ENCODE measurements at regions not wholly inside any gene's neighbourhood (a gene's known extent, or its start where the extent isn't known, plus 50 kb on each side); places are given as distances from the start of the nearest gene placed in this dataset.
"Not testable (repeated sequence)": the region's sequence is repeated elsewhere in the genome, so short reads cannot be mapped to it uniquely, and the experiment has no call there.

DNA sequence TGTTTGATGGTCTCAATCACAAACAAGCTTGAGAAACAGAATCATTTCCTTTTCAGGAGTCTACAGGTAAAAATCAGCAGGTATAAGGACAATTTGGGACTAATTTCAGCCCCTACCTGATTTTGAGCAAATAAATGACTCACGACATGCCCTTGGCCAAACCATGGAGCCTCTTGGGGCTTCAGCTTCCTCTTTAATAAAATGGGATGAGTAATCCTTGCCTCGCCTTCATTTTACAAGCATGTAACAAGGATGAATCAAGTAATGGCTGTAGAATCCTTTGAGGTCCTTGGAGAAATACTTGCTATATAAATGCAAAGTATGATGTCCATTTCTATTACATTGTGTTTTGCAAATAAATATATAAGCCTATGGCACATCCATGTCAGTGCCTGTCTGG lies 212.8 kb upstream of the PODXL start:
- WGBS, result 62% methylated on average over 2 of the region's 2 CpGs

DNA sequence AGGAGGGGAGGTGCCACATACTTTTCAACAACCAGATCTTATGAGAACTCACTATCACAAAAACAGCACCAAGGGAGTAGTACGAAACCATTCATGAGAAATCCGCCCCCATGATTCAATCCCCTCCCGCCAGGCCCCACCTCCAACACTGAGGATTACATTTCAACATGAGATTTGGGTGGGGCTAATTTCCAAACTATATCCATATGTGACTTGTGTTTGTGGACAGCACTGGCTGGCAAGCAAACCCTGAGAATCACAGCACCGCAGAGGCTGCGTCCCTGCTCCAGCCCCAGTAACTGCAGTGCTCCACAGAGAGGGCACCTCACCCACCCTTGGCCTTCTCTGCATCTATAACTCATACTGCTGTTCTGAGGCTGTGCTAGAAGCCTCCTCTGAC lies 211.2 kb upstream of the PODXL start:
- H3K4me3 ChIP-seq (ENCODE audit: low read depth, low read length), result no peak overlapping the region
- H3K4me1 ChIP-seq (ENCODE audit: insufficient read depth), result no peaks in the 10 kb centered on the region
- no peak for DNase-seq (ENCODE audit: extremely low spot score)
- no peak overlapping the region for H3K27ac ChIP-seq (ENCODE audit: low read depth)
- 89% methylated on average over 5 of the region's 5 CpGs for WGBS
- H3K36me3 ChIP-seq (ENCODE audit: insufficient read depth), result no peaks in the 10 kb centered on the region

More for the DNA sequence above, 212.8 kb upstream of the PODXL start:
- Histone ChIP-seq H3K36me3 (ENCODE audit: insufficient read depth) (no peaks in the 10 kb centered on the region), H3K27ac (ENCODE audit: low read depth) (no peak overlapping the region), H3K4me1 (ENCODE audit: insufficient read depth) (no peaks in the 10 kb centered on the region), H3K4me3 (ENCODE audit: low read depth, low read length) (no peak overlapping the region)
- no peak for DNase-seq (ENCODE audit: extremely low spot score)

DNA sequence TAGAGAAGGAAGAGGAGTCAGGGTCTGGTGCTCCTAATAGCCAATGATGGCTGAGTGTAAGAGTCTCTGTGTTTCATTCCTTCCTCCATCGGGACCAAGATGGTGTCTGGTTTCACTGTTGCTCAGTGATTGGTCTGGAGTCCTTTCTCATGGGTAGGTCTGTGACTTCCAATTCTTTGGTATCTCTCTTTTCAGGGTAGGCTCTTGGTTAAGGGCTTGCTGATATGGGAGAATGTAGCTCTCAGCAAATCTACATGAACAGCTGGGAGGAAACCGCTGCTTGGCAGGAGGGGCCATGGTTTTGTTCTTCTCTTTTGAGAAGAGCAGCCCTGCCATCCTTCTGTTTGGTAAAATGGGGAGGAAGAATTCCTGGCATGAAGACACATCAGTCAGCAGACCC lies 209.1 kb upstream of the PODXL start:
- Histone ChIP-seq H3K4me3 (ENCODE audit: low read depth, low read length) (no peak overlapping the region), H3K27ac (ENCODE audit: low read depth) (no peak overlapping the region), H3K36me3 (ENCODE audit: insufficient read depth) (no peaks in the 10 kb centered on the region), H3K4me1 (ENCODE audit: insufficient read depth) (no peaks in the 10 kb centered on the region)
- 55% methylated on average over 2 of the region's 2 CpGs for WGBS
- no peak for DNase-seq (ENCODE audit: extremely low spot score)

DNA sequence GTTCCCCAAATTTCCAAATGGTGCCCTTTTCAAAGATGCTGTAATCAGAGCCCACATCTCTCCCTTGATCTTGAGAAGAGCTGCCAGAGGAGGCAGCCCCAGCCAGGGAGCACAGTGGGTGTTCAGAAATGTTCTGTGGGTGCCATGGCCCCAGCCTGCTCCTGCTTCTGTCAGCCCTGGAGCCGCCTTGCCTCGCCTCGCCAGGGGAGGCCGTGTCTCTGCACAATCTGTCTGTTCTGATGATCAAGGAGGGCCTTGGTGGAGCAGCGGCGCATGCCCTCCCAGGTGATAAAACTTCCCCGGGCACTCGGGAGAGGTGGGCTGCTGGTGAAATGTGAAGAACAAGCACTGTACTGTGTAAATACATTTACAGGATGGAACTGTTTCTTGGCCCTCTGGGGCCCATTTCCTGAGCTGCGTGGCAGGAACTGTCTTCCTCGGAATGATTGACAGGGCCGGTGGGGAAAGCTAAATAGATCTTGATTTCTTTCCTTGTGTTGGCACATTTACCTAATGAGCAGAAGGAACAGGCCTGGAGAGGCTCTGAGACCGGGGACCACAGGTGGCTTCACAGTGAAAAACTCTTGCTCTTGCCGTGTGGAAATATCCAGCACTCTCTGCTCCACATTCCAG lies 207.8 kb upstream of the PODXL start:
- Histone ChIP-seq H3K4me1 (ENCODE audit: insufficient read depth) (no peaks in the 10 kb centered on the region), H3K27ac (ENCODE audit: low read depth) (no peak overlapping the region), H3K36me3 (ENCODE audit: insufficient read depth) (no peaks in the 10 kb centered on the region), H3K4me3 (ENCODE audit: low read depth, low read length) (no peak overlapping the region)
- DNase-seq (ENCODE audit: extremely low spot score), result no peak
- WGBS, result 75% methylated on average over 13 of the region's 13 CpGs

DNA sequence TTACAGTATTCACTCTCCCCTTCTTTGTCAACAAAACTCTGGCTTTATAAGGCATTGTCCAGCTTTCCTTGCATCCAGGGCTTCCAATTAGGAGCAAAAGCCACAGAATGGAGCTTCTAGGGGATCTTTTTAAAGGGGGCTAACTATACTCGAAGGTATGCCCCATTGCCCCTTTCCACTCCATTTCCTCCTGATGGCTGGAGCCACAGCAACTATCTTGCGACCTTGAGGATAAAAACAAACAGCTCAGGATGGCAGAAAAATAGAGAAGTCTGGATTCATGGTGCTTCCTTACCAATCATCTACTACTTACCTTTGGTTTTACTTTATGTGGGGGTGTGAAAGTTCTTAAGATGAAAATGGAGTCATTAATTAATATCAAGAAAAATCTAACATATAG lies 206.3 kb upstream of the PODXL start:
- Histone ChIP-seq H3K4me1 (ENCODE audit: insufficient read depth) (no peaks in the 10 kb centered on the region), H3K36me3 (ENCODE audit: insufficient read depth) (no peaks in the 10 kb centered on the region), H3K27ac (ENCODE audit: low read depth) (no peak overlapping the region), H3K4me3 (ENCODE audit: low read depth, low read length) (no peak overlapping the region)
- WGBS, result 78% methylated on average over 2 of the region's 2 CpGs
- no peak for DNase-seq (ENCODE audit: extremely low spot score)

DNA sequence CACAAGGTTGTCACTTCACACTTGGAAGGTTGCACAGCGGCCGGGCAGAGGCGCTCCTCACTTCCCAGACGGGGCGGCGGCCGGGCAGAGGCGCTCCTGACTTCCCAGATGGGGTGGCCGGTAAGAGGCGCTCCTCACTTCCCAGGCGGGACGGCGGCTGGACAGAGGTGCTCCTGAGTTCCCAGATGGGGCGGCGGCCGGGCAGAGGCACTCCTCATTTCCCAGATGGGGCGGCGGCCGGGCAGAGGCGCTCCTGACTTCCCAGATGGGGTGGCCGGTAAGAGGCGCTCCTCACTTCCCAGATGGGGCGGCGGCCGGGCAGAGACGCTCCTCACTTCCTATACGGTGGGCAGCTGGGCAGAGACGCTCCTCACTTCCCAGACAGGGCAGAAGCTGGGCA lies 199.4 kb upstream of the PODXL start:
- not testable (repeated sequence) for H3K27ac ChIP-seq (ENCODE audit: low read depth); H3K4me1 ChIP-seq (ENCODE audit: insufficient read depth); H3K36me3 ChIP-seq (ENCODE audit: insufficient read depth); H3K4me3 ChIP-seq (ENCODE audit: low read depth, low read length); DNase-seq (ENCODE audit: extremely low spot score)
- WGBS, result 94% methylated on average over 28 of the region's 28 CpGs

DNA sequence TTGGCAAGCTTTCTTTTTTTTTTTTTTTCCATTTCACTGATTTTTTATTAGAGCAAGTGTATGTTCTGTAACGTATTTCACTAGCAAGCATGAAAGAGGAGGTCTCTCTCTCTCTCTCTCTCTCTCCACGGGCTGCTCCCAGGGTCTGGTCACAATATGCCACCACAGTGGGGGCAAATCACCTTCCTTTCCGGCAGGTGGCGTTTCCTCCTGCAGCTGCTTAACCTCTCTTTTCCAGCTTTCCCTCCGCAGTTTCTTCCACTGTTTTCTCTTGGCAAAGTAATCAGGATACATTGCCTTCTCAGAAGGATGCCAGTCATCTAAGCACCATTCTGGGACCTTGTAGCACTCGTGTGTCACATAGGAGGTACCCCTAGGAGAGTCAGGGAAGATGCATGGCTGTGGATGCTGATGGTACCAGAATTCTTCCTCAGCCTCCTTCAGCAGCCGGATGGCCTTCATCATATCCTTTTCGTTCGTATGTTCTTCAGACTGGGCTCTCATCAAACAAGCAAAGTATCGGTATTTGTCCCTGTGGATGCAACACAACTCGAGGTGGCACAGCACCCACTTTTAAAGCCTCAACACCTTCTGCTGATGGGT lies 197.3 kb upstream of the PODXL start:
- DNase-seq (ENCODE audit: extremely low spot score), result no peak
- Histone ChIP-seq H3K36me3 (ENCODE audit: insufficient read depth) (no peaks in the 10 kb centered on the region), H3K4me1 (ENCODE audit: insufficient read depth) (no peaks in the 10 kb centered on the region), H3K4me3 (ENCODE audit: low read depth, low read length) (no peak overlapping the region), H3K27ac (ENCODE audit: low read depth) (no peak overlapping the region)
- 47% methylated on average over 11 of the region's 11 CpGs for WGBS

DNA sequence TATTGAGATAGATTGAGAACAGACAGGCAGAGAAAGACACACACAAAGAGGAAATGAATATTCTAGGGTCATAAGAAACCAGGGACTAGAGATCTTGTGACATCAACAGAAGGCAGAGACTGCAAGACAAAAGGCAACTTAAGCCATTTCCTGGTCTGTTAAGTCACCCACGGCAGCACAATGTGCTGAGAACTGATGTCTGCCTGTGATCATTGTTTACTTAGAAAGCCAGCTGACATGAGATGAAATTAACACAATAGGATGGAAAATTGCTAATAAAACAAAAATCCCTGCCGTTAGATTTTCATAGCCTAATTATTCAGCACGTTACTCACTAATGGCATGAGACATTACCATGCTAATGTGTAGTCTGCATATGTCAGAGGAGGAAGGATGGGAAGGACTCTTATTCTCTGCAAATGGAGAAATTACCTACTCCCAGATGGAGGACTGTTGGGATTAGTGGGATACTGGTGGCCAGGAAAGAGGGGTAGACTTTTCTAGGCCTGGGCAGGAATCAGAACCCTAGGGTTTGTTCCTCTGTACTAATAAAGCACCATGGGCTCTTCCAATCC lies 191.3 kb upstream of the PODXL start:
- no peak overlapping the region for H3K4me3 ChIP-seq (ENCODE audit: low read depth, low read length)
- no peak overlapping the region for H3K27ac ChIP-seq (ENCODE audit: low read depth)
- no peaks in the 10 kb centered on the region for H3K36me3 ChIP-seq (ENCODE audit: insufficient read depth)
- no peak for DNase-seq (ENCODE audit: extremely low spot score)
- H3K4me1 ChIP-seq (ENCODE audit: insufficient read depth), result no peaks in the 10 kb centered on the region
- 31% methylated on average over 3 of the region's 3 CpGs for WGBS

DNA sequence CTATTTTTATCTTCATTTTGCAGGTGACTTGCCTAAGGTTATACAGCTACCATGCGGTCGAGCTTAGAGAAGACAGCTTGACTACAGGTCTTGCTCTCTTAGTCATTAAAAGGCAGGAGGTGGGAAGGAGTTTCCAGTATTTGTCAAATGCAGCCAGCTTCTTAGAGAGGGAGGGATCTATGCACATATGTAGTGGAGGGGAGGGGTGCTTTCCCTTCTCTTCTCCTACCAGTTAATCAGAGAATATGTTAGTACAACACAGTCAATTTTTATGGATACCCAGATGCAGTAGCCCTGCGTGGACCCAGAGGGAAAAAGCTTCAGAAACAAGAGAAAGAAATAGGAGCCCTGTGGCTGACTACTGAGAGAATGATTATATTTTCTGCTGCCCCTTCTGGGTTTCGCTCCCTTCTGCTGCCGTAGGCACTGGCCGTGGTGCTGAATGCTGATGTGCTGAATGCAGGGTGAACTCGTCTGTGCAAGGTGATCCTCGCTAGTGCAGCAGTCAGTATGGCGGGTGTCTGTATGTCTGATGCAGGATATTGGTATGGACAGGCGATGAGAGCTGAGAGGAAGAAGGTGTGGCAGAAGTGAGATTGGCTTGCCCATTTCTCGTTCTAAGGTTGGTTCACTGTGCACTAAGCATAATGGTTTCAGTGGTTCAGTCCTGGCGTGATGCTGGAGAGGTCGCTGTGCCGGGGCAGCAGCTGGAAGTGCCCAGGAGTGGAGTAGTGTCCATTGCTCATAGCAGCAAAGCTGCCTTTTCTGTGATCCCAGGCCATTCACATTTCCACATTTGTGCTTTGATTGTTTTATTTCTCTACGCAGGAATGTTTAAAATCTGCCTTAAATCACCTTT lies 189.2 kb upstream of the PODXL start:
- Histone ChIP-seq H3K4me3 (ENCODE audit: low read depth, low read length) (no peak overlapping the region), H3K27ac (ENCODE audit: low read depth) (no peak overlapping the region), H3K36me3 (ENCODE audit: insufficient read depth) (no peaks in the 10 kb centered on the region), H3K4me1 (ENCODE audit: insufficient read depth) (no peaks in the 10 kb centered on the region)
- WGBS, result 40% methylated on average over 15 of the region's 15 CpGs
- no peak for DNase-seq (ENCODE audit: extremely low spot score)

DNA sequence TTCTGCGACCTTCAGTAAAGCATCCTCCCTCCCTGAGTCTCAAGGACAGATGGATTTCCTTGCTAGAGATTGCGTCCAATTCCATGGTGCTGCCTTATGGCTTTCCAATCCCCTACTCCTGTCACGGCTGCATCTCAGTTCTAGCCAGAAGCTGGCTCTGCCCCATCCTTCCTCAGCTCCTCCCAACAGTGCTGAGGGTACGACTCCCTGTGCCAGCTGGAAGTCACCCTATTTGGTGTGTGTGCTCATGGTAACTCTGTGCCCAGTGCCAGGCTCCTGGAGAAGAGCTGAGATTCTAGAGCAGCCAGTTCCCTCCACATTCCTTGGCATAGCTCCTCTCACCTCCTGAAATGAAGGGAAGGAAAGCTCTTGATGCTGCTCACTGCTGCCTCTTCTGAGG lies 185.0 kb upstream of the PODXL start:
- H3K36me3 ChIP-seq (ENCODE audit: insufficient read depth), result no peaks in the 10 kb centered on the region
- H3K4me3 ChIP-seq (ENCODE audit: low read depth, low read length), result no peak overlapping the region
- 65% methylated on average over 4 of the region's 4 CpGs for WGBS
- H3K27ac ChIP-seq (ENCODE audit: low read depth), result no peak overlapping the region
- H3K4me1 ChIP-seq (ENCODE audit: insufficient read depth), result no peaks in the 10 kb centered on the region
- no peak for DNase-seq (ENCODE audit: extremely low spot score)

DNA sequence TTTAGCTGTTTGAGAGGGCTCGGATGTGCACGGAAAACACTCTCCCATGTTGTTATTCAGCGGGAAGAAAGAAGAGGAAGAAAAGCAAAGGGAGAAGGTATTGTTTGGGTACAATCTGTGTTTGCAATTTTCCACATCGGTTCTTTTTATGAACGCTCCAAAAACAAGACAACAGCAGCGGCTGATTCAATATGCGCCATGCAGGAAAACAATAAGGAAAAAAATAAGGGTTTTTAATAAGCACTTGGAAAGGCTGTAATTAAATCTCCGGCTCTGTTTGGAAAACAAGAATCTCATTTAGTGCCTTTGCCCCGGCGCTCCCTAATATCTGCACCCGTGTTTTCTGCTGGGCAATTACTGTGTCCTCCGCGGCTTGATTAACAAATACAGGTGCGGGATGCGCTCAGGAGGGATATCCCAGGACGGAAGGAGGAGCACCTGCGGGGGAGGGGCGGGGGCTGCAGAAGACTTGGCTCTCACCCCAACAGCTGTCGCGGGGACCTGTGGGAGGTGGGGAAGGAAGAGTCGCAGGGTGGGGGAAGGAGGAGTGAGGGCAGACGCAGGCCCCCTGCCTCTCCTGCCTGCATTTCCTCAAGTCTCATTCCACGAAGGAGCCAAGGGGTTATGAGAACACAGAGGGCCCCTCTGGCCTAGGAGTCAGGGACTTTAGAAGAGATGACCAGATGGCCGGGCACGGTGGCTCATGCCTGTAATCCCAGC lies 181.5 kb upstream of the PODXL start:
- WGBS, result 63% methylated on average over 25 of the region's 25 CpGs
- Histone ChIP-seq H3K4me1 (ENCODE audit: insufficient read depth) (no peaks in the 10 kb centered on the region), H3K4me3 (ENCODE audit: low read depth, low read length) (no peak overlapping the region), H3K36me3 (ENCODE audit: insufficient read depth) (no peaks in the 10 kb centered on the region), H3K27ac (ENCODE audit: low read depth) (no peak overlapping the region)
- DNase-seq (ENCODE audit: extremely low spot score), result no peak

DNA sequence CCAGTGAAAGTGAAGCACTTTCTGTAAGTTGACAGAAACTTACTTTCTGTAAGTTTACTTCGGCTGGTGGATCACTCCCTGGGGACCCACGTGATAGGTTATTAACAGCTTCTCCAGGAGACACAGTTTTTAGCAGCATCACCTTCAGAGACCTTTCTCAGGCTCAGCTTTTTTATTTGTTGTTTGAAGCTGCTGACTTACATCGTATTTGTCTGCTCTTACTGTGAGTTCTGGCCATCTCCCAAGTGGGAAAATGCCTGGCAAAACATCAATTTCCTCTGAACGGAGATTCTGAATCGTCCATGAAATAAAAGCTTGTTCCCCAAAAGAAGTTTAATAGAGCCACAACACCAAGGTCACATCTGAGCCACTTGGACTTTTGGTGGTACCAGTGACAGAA lies 178.7 kb upstream of the PODXL start:
- 24% methylated on average over 5 of the region's 5 CpGs for WGBS
- no peak for DNase-seq (ENCODE audit: extremely low spot score)
- Histone ChIP-seq H3K4me3 (ENCODE audit: low read depth, low read length) (no peak overlapping the region), H3K4me1 (ENCODE audit: insufficient read depth) (no peaks in the 10 kb centered on the region), H3K27ac (ENCODE audit: low read depth) (no peak overlapping the region), H3K36me3 (ENCODE audit: insufficient read depth) (no peaks in the 10 kb centered on the region)

DNA sequence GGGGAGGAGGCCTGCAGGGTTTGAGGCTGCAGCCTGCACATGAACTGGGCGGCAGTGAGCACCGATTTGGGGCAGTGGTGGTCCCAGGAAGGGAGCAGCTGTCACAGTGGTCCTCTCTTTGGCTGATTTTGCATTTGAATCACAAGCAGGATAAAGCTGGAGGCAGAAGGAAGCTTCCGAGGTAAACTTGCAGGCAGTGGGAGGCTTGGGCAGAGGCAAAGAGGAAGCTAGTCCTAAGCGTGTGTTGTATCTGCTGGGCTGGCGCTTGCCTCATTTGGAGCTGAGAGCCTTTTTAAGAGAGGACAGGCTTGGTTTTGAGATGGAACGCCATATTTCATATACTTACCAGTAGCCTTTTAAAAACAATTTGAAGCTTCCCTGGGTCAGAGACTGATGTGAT lies 177.2 kb upstream of the PODXL start:
- 76% methylated on average over 6 of the region's 6 CpGs for WGBS
- DNase-seq (ENCODE audit: extremely low spot score), result no peak
- no peaks in the 10 kb centered on the region for H3K4me1 ChIP-seq (ENCODE audit: insufficient read depth)

More for the DNA sequence above, 177.2 kb upstream of the PODXL start:
- Histone ChIP-seq H3K36me3 (ENCODE audit: insufficient read depth) (no peaks in the 10 kb centered on the region), H3K27ac (ENCODE audit: low read depth) (no peak overlapping the region), H3K4me3 (ENCODE audit: low read depth, low read length) (no peak overlapping the region)

Data from urinary bladder (tissue), 3 donors.